GM23338 (cell line): ENCODE measurements at regions not wholly inside any gene's neighbourhood (a gene's known extent, or its start where the extent isn't known, plus 50 kb on each side); places are given as distances from the start of the nearest gene placed in this dataset.

Experiments used
- ATAC-seq: fragments of 200-7000 bp; cut with Tn5 transposase; 3 replicates; pipeline ENCODE4 v1.9.1; 2020
- DNase-seq: peaks from one replicate; pipeline ENCODE4 v3.0.0-alpha.2; 2015; ENCODE audit warnings: low spot score
- H2AFZ ChIP-seq: fragments of 200-600 bp; sonication (generic); 2 replicates; pipeline ENCODE4 v1.8.0; 2016; ENCODE audit warnings: antibody characterized with exemption, mild to moderate bottlenecking, moderate library complexity
- H3F3A ChIP-seq: fragments of 200-600 bp; sonication (generic); replicated peaks from 2 replicates; pipeline ENCODE4 v1.8.0; 2017; ENCODE audit warnings: antibody characterized with exemption, mixed run types, low read depth
- H3K27ac ChIP-seq: fragments of 200-600 bp; sonication (generic); 2 replicates; pipeline ENCODE4 v1.6.1; 2016; ENCODE audit warnings: low read depth
- H3K27me3 ChIP-seq: fragments of 200-600 bp; sonication (generic); 2 replicates; pipeline ENCODE4 v1.8.0; 2016; ENCODE audit warnings: mild to moderate bottlenecking, mixed run types, moderate library complexity; ENCODE audit not compliant: insufficient read depth
- H3K36me3 ChIP-seq: fragments of 200-600 bp; sonication (generic); 2 replicates; pipeline ENCODE4 v1.8.0; 2016; ENCODE audit warnings: mild to moderate bottlenecking; ENCODE audit not compliant: insufficient read depth
- H3K4me1 ChIP-seq: fragments of 200-600 bp; sonication (generic); 2 replicates; pipeline ENCODE4 v1.8.0; 2016; ENCODE audit warnings: mild to moderate bottlenecking, moderate library complexity; ENCODE audit not compliant: insufficient read depth
- H3K4me2 ChIP-seq: fragments of 200-600 bp; sonication (generic); 2 replicates; pipeline ENCODE4 v1.7.1; 2017; ENCODE audit warnings: mixed run types
- H3K4me3 ChIP-seq: fragments of 200-600 bp; sonication (generic); 2 replicates; pipeline ENCODE4 v1.6.1; 2016; ENCODE audit warnings: mixed run types
- H3K79me2 ChIP-seq: fragments of 200-600 bp; sonication (generic); replicated peaks from 2 replicates; pipeline ENCODE4 v1.8.0; 2017; ENCODE audit warnings: mild to moderate bottlenecking; ENCODE audit not compliant: insufficient read depth
- H3K9me2 ChIP-seq: fragments of 200-600 bp; sonication (generic); 2 replicates; pipeline ENCODE4 v1.8.0; 2017; ENCODE audit not compliant: insufficient read depth
- H4K20me1 ChIP-seq: fragments of 200-600 bp; sonication (generic); replicated peaks from 2 replicates; pipeline ENCODE4 v1.8.0; 2017; ENCODE audit warnings: mild to moderate bottlenecking; ENCODE audit not compliant: insufficient read depth
- H3K27ac Mint-ChIP-seq: 2 replicates; pipeline ENCODE4 v1.8.0; 2020; ENCODE audit warnings: inconsistent platforms, mild to moderate bottlenecking, moderate library complexity, mixed read lengths
- H3K27me3 Mint-ChIP-seq: 3 replicates; pipeline ENCODE4 v1.8.0; 2022; ENCODE audit warnings: low read depth, mild to moderate bottlenecking, moderate library complexity, mixed read lengths, inconsistent platforms; ENCODE audit not compliant: insufficient read depth, poor library complexity
- H3K36me3 Mint-ChIP-seq: 3 replicates; pipeline ENCODE4 v1.8.0; 2021; ENCODE audit warnings: low read depth, mild to moderate bottlenecking, inconsistent platforms, moderate library complexity, mixed read lengths
- H3K4me1 Mint-ChIP-seq: 3 replicates; pipeline ENCODE4 v1.8.0; 2020; ENCODE audit warnings: mild to moderate bottlenecking, inconsistent platforms, mixed read lengths
- H3K4me3 Mint-ChIP-seq: 3 replicates; pipeline ENCODE4 v1.8.0; 2021; ENCODE audit warnings: moderate library complexity, mild to moderate bottlenecking, inconsistent platforms, mixed read lengths
- H3K9me3 Mint-ChIP-seq: 3 replicates; pipeline ENCODE4 v1.8.0; 2020; ENCODE audit warnings: moderate library complexity, mild to moderate bottlenecking, inconsistent platforms, mixed read lengths
- CREB1 ChIP-seq: fragments of 250-450 bp; sonication (Bioruptor Pico); IDR thresholded peaks from 2 replicates; pipeline ENCODE4 v1.5.0; 2020; ENCODE audit warnings: low read depth, mild to moderate bottlenecking, moderate library complexity
- CTCF ChIP-seq, 2 experiments: fragments of 200-600 bp in 1 of 2; sonication (generic) in 1 of 2; conservative IDR thresholded peaks; 2 replicates each; pipeline versions ENCODE4 v1.5.1 to v1.6.1; 2016 to 2017; ENCODE audit warnings: antibody characterized with exemption in 2 of 2, low read depth in 2 of 2, mild to moderate bottlenecking in 2 of 2, moderate library complexity in 1 of 2
- ETS1 ChIP-seq: IDR thresholded peaks from 2 replicates; pipeline ENCODE4 v1.6.1; 2016; ENCODE audit warnings: antibody characterized with exemption
- EZH2 ChIP-seq: fragments of 200-600 bp; sonication (generic); IDR thresholded peaks from one replicate; pipeline ENCODE4 v1.8.0; 2017; ENCODE audit warnings: antibody characterized with exemption, mild to moderate bottlenecking, low read depth; ENCODE audit not compliant: unreplicated experiment
- EZH2phosphoT487 ChIP-seq: fragments of 200-600 bp; sonication (generic); IDR thresholded peaks from one replicate; pipeline ENCODE4 v1.8.1; 2018; ENCODE audit warnings: antibody characterized with exemption; ENCODE audit not compliant: unreplicated experiment
- JUNB ChIP-seq: IDR thresholded peaks from one replicate; pipeline ENCODE4 v1.6.1; 2016; ENCODE audit warnings: antibody characterized with exemption; ENCODE audit not compliant: unreplicated experiment
- NANOG ChIP-seq: IDR thresholded peaks from 2 replicates; pipeline ENCODE4 v1.6.1; 2016; ENCODE audit warnings: antibody characterized with exemption, borderline replicate concordance
- STAT1 ChIP-seq: IDR thresholded peaks from one replicate; pipeline ENCODE4 v1.6.1; 2016; ENCODE audit warnings: antibody characterized with exemption; ENCODE audit not compliant: unreplicated experiment
- ZNF114 ChIP-seq: fragments of 250-450 bp; sonication (Bioruptor Pico); IDR thresholded peaks from 2 replicates; pipeline ENCODE4 v1.5.0; 2020; ENCODE audit warnings: mild to moderate bottlenecking, moderate library complexity
- ZNF331 ChIP-seq: fragments of 250-450 bp; sonication (Bioruptor Pico); IDR thresholded peaks from 2 replicates; pipeline ENCODE4 v1.5.0; 2020; ENCODE audit warnings: low read depth, mild to moderate bottlenecking, moderate library complexity
- TF ChIP-seq, protein P1 (sequence below): IDR thresholded peaks from one replicate; pipeline ENCODE4 v1.6.1; 2018; ENCODE audit warnings: antibody characterized with exemption; ENCODE audit not compliant: unreplicated experiment

- Histone ChIP-seq H3K36me3 (no peaks in the 10 kb centered on the region), H3K4me1 (peaks cover 13% of the 10 kb centered on the region), H2AFZ (peak overlapping the region; percentile 92; the same call in 1 of the 2 replicates), H4K20me1 (no peaks in the 10 kb centered on the region), H3K4me2 (0 out of 2 replicates have a peak overlapping the region, but pooled peaks have one; percentile 15), H3F3A (no peaks in the 10 kb centered on the region), H3K27me3 (no peaks in the 10 kb centered on the region), H3K9me2 (peaks cover 5% of the 10 kb centered on the region; the same call in 1 of the 2 replicates), H3K79me2 (no peaks in the 10 kb centered on the region), H3K4me3 (no peak overlapping the region), H3K27ac (no peak overlapping the region)
- Mint-ChIP-seq H3K36me3 (no peaks in the 10 kb centered on the region), H3K4me1 (peaks cover 16% of the 10 kb centered on the region), H3K27me3 (peaks cover 8% of the 10 kb centered on the region), H3K9me3 (0 out of 3 replicates have a peak, but pooled peaks cover 3% of the 10 kb centered on the region), H3K27ac (no peak overlapping the region), H3K4me3 (no peak overlapping the region)
- TF ChIP-seq STAT1 (no peak), CREB1 (no peak), ZNF331 (CRISPR knock-in tag) (no peak), EZH2 (no peak), NANOG (no peak), EZH2phosphoT487 (no peak), ETS1 (no peak), JUNB (no peak), ZNF114 (no peak), CTCF (conservative IDR thresholded peaks at IDR 0.05; ENCODE audit: low read depth in 2 of 2) (no peak)
- TF ChIP-seq, protein P1, sequence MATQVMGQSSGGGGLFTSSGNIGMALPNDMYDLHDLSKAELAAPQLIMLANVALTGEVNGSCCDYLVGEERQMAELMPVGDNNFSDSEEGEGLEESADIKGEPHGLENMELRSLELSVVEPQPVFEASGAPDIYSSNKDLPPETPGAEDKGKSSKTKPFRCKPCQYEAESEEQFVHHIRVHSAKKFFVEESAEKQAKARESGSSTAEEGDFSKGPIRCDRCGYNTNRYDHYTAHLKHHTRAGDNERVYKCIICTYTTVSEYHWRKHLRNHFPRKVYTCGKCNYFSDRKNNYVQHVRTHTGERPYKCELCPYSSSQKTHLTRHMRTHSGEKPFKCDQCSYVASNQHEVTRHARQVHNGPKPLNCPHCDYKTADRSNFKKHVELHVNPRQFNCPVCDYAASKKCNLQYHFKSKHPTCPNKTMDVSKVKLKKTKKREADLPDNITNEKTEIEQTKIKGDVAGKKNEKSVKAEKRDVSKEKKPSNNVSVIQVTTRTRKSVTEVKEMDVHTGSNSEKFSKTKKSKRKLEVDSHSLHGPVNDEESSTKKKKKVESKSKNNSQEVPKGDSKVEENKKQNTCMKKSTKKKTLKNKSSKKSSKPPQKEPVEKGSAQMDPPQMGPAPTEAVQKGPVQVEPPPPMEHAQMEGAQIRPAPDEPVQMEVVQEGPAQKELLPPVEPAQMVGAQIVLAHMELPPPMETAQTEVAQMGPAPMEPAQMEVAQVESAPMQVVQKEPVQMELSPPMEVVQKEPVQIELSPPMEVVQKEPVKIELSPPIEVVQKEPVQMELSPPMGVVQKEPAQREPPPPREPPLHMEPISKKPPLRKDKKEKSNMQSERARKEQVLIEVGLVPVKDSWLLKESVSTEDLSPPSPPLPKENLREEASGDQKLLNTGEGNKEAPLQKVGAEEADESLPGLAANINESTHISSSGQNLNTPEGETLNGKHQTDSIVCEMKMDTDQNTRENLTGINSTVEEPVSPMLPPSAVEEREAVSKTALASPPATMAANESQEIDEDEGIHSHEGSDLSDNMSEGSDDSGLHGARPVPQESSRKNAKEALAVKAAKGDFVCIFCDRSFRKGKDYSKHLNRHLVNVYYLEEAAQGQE: no peak
- DNase-seq: no peak
- ATAC-seq: no peak
Observed at GRCh38 chr20:51076786-51077685, 54.1 kb upstream of the KCNG1 start.
